HL-60/S4 (cell line): ENCODE measurements at regions not wholly inside any gene's neighbourhood (a gene's known extent, or its start where the extent isn't known, plus 50 kb on each side); places are given as distances from the start of the nearest gene placed in this dataset.

Source experiments
- in situ Hi-C: fragments of 300-500 bp; cut with MboI; formaldehyde crosslinking; loops from 2 replicates; pipeline ENCODE4 v1.14.3; 2022; ENCODE audit warnings: low sequenced_read_pairs

- in situ Hi-C loops: no loop called here
These were observed 474.0 kb downstream of the COG6 start for GRCh38 chr13:40129467-40129866.

- in situ Hi-C loops: no loop called here
These were observed 475.6 kb downstream of the COG6 start for GRCh38 chr13:40130871-40131636.

GRCh38 chr13:40132249-40132648 is 476.8 kb downstream of the COG6 start:
- in situ Hi-C loops: no loop called here

- in situ Hi-C loops: no loop called here
These were observed 481.4 kb downstream of the COG6 start for GRCh38 chr13:40136896-40137295.

GRCh38 chr13:40137400-40137799 is 481.9 kb downstream of the COG6 start:
- in situ Hi-C loops: no loop called here

- in situ Hi-C loops: no loop called here
These were observed 484.5 kb downstream of the COG6 start for GRCh38 chr13:40139896-40140520.

GRCh38 chr13:40141859-40142555 is 486.5 kb downstream of the COG6 start:
- in situ Hi-C loops: no loop called here

- in situ Hi-C loops: no loop called here
These were observed 487.6 kb downstream of the COG6 start for GRCh38 chr13:40143106-40143505.

- in situ Hi-C loops: no loop called here
These were observed 488.1 kb downstream of the COG6 start for GRCh38 chr13:40143559-40143958.

GRCh38 chr13:40145139-40145538 is 489.7 kb downstream of the COG6 start:
- in situ Hi-C loops: no loop called here

GRCh38 chr13:40146063-40146462 is 490.6 kb downstream of the COG6 start:
- in situ Hi-C loops: no loop called here

GRCh38 chr13:40146611-40147117 is 491.2 kb downstream of the COG6 start:
- in situ Hi-C loops: no loop called here

- in situ Hi-C loops: no loop called here
These were observed 492.6 kb downstream of the COG6 start for GRCh38 chr13:40148101-40148500.

GRCh38 chr13:40148742-40149141 is 493.3 kb downstream of the COG6 start:
- in situ Hi-C loops: no loop called here

- in situ Hi-C loops: no loop called here
These were observed 494.3 kb downstream of the COG6 start for GRCh38 chr13:40149611-40150274.

GRCh38 chr13:40151673-40152072 is 496.2 kb downstream of the COG6 start:
- in situ Hi-C loops: no loop called here

- in situ Hi-C loops: no loop called here
These were observed 496.7 kb downstream of the COG6 start for GRCh38 chr13:40152145-40152544.

GRCh38 chr13:40152922-40153321 is 497.5 kb downstream of the COG6 start:
- in situ Hi-C loops: no loop called here

- in situ Hi-C loops: no loop called here
These were observed 498.1 kb downstream of the COG6 start for GRCh38 chr13:40153516-40153915.

GRCh38 chr13:40155201-40155600 is 499.7 kb downstream of the COG6 start:
- in situ Hi-C loops: no loop called here

GRCh38 chr13:40158218-40158617 is 502.8 kb downstream of the COG6 start:
- in situ Hi-C loops: no loop called here
